ENCODE measurements at regions not wholly inside any gene's neighbourhood (a gene's known extent, or its start where the extent isn't known, plus 50 kb on each side); places are given as distances from the start of the nearest gene placed in this dataset.

DNA sequence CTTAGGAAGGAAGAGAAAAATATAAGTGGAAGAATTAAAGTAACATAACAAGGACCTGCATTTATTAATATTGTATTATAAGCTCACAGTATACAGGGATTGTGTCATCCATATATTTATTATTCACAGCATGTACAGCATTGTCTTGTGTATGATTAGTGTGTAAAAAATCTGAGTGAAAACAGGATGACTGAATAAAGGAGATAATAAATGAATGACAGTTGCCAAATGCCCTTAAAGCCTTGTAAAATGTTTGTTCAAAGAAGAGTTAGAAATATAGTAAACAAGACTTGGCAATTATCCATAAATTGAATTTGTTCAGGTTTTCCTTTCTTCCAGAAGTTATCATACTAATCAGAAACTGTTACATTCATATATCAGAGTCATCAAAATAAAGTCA, 172.7 kb downstream of the BTC start:
- TF ChIP-seq POLR2A (IDR thresholded peaks at IDR 0.05) = no peak
- TF ChIP-seq, protein P1, sequence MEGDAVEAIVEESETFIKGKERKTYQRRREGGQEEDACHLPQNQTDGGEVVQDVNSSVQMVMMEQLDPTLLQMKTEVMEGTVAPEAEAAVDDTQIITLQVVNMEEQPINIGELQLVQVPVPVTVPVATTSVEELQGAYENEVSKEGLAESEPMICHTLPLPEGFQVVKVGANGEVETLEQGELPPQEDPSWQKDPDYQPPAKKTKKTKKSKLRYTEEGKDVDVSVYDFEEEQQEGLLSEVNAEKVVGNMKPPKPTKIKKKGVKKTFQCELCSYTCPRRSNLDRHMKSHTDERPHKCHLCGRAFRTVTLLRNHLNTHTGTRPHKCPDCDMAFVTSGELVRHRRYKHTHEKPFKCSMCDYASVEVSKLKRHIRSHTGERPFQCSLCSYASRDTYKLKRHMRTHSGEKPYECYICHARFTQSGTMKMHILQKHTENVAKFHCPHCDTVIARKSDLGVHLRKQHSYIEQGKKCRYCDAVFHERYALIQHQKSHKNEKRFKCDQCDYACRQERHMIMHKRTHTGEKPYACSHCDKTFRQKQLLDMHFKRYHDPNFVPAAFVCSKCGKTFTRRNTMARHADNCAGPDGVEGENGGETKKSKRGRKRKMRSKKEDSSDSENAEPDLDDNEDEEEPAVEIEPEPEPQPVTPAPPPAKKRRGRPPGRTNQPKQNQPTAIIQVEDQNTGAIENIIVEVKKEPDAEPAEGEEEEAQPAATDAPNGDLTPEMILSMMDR (IDR thresholded peaks at IDR 0.05) = no peak
